A673 (cell line): ENCODE measurements at regions not wholly inside any gene's neighbourhood (a gene's known extent, or its start where the extent isn't known, plus 50 kb on each side); places are given as distances from the start of the nearest gene placed in this dataset.

Experiments
- EZH2 ChIP-seq: fragments of 200-600 bp; sonication (generic); IDR thresholded peaks from 2 replicates; pipeline ENCODE4 v1.6.1; 2017; ENCODE audit warnings: borderline replicate concordance, low read depth, mild to moderate bottlenecking, mixed read lengths, antibody characterized with exemption, low read length; ENCODE audit not compliant: poor library complexity, severe bottlenecking
- TF ChIP-seq, protein P1 (sequence below): fragments of 300-800, 200-600 bp; sonication (generic); conservative IDR thresholded peaks from 2 replicates; pipeline ENCODE4 v1.5.1; 2017; ENCODE audit warnings: low read depth, mild to moderate bottlenecking, antibody characterized with exemption, low read length, moderate library complexity, mixed read lengths

DNA sequence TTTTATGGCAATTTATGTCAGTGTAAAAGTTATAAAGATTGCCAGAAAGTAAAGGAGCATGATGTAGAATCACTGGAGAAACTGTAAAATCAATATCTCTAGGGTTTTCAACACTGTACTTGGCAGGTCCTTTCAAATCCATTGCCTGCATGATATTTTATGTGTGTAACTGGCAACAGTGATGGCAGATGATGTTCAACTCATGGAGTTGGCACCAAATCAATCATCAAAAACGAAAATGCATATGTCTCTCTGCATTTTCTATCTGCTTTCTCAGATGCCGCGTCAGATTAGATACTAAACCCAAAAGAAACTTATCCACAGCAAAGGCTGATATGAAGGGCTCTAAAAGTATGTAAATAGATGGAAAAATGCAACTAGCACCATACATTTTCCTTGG lies 1395.5 kb upstream of the PIK3C3 start:
- TF ChIP-seq, protein P1, sequence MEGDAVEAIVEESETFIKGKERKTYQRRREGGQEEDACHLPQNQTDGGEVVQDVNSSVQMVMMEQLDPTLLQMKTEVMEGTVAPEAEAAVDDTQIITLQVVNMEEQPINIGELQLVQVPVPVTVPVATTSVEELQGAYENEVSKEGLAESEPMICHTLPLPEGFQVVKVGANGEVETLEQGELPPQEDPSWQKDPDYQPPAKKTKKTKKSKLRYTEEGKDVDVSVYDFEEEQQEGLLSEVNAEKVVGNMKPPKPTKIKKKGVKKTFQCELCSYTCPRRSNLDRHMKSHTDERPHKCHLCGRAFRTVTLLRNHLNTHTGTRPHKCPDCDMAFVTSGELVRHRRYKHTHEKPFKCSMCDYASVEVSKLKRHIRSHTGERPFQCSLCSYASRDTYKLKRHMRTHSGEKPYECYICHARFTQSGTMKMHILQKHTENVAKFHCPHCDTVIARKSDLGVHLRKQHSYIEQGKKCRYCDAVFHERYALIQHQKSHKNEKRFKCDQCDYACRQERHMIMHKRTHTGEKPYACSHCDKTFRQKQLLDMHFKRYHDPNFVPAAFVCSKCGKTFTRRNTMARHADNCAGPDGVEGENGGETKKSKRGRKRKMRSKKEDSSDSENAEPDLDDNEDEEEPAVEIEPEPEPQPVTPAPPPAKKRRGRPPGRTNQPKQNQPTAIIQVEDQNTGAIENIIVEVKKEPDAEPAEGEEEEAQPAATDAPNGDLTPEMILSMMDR, result no peak
- no peak for TF ChIP-seq EZH2
